Body of pancreas (tissue), 4 donors: ENCODE measurements at regions not wholly inside any gene's neighbourhood (a gene's known extent, or its start where the extent isn't known, plus 50 kb on each side); places are given as distances from the start of the nearest gene placed in this dataset.

Experiments
- CTCF ChIP-seq, 7 experiments: fragments of 450-650 bp in 4 of 7; fragments of 200-600 bp in 3 of 7; sonication (generic) in 3 of 7; IDR thresholded peaks; one replicate each; pipeline ENCODE4 v1.5.1; 2016 to 2019; ENCODE audit warnings: antibody characterized with exemption in 7 of 7
- POLR2A ChIP-seq, 3 donors: fragments of 450-650 bp; IDR thresholded peaks; one replicate each; pipeline ENCODE4 v1.6.1; 2016; ENCODE audit warnings: antibody characterized with exemption in 3 of 3, mild to moderate bottlenecking in 2 of 3

DNA sequence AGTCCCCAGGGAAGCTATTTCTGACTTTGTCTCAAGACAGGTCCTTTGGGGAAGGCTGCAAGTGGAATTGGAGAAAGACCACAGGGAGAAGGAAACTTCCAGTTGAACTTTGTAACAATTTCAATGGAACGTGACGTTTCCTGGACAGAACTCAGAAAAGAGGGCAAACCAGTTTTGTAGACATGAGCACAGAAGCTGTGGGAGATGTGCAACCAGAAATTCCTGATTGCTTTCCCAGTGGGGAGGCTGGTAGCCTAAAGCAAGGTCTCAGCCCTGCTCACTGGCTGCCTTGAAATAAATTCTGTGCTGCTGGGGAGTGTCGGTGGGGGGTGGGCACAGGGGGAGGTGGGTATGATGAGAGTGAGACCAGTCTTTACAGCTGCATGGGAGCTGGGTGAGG lies 1206.7 kb upstream of the ADGRL2 start:
- no peak for TF ChIP-seq CTCF (IDR thresholded peaks at IDR 0.05)
- no peak for TF ChIP-seq POLR2A (IDR thresholded peaks at IDR 0.05)
